ENCODE measurements at regions not wholly inside any gene's neighbourhood (a gene's known extent, or its start where the extent isn't known, plus 50 kb on each side); places are given as distances from the start of the nearest gene placed in this dataset.
"Not testable (repeated sequence)": the region's sequence is repeated elsewhere in the genome, so short reads cannot be mapped to it uniquely, and the experiment has no call there.

GRCh38 chr21:24428591-24429199 is 1178.6 kb downstream of the MRPL39 start:
- H3K36me3 ChIP-seq (ENCODE audit: low read depth) = no peaks in the 10 kb centered on the region
- H2AFZ ChIP-seq = no peak overlapping the region
- no peaks in the 10 kb centered on the region for H3K9me2 ChIP-seq (ENCODE audit: insufficient read depth)
- H3K27me3 ChIP-seq (replicated peaks; ENCODE audit: insufficient read depth) = no peaks in the 10 kb centered on the region
- in situ Hi-C loops (cut with MboI) = no loop called here
- no peak overlapping the region for H3K9ac ChIP-seq
- no peak for TF ChIP-seq EZH2phosphoT487 (IDR thresholded peaks at IDR 0.05; ENCODE audit: insufficient read depth, low read depth)
- TF ChIP-seq EZH2 (IDR thresholded peaks at IDR 0.05; ENCODE audit: insufficient read depth, poor library complexity, severe bottlenecking) = no peak
- H3K4me1 ChIP-seq (ENCODE audit: insufficient read depth) = no peaks in the 10 kb centered on the region
- H3K27ac ChIP-seq = no peak overlapping the region
- H3K79me2 ChIP-seq (ENCODE audit: insufficient read depth) = no peaks in the 10 kb centered on the region
- no peak overlapping the region for H3K4me2 ChIP-seq (ENCODE audit: unreplicated experiment)
- no peaks in the 10 kb centered on the region for H3K9me3 ChIP-seq (ENCODE audit: low read depth)
- no peaks in the 10 kb centered on the region for H4K20me1 ChIP-seq (ENCODE audit: insufficient read depth)
- H3K4me3 ChIP-seq = no peak overlapping the region
- H3F3A ChIP-seq (ENCODE audit: insufficient read depth) = no peaks in the 10 kb centered on the region
- WGBS, 2 experiments (ENCODE audit: low coverage in 1 of 2, low lambda C conversion rate in 2 of 2, missing lambda C conversion rate in 2 of 2) = 18 to 22% methylated on average over 8 of the region's 8 CpGs
- no peak for DNase-seq

DNA sequence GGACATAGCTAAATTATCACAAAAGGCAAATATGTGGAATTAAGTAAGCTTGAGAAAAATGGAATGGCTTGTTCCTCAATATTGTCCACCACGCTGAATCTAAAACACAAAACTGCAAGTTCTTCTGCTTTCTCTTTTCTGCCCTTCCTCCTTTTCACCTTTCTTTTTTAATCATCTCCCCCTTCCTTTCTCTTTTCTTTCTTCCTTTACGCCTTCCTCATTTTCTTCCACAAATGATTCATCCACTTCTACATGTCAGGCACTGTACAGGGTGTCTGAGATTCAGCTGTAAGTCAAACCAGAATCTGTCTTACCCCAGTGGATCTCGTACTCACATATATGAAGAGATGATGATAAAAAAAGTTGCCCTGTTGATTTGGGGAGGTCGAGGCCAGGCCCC is 1182.5 kb downstream of the MRPL39 start:
- H3K4me1 ChIP-seq (ENCODE audit: insufficient read depth) = no peaks in the 10 kb centered on the region

GRCh38 chr21:24423546-24423945 is 1183.7 kb downstream of the MRPL39 start:
- H3F3A ChIP-seq (ENCODE audit: insufficient read depth) = no peaks in the 10 kb centered on the region

More for the DNA sequence above, 1182.5 kb downstream of the MRPL39 start:
- no peak overlapping the region for H3K4me2 ChIP-seq (ENCODE audit: unreplicated experiment)
- no peaks in the 10 kb centered on the region for H3K79me2 ChIP-seq (ENCODE audit: insufficient read depth)
- no peak overlapping the region for H2AFZ ChIP-seq
- H3K9me2 ChIP-seq (ENCODE audit: insufficient read depth) = no peaks in the 10 kb centered on the region
- H3K27me3 ChIP-seq (replicated peaks; ENCODE audit: insufficient read depth) = no peaks in the 10 kb centered on the region
- H3K9me3 ChIP-seq (ENCODE audit: low read depth) = no peaks in the 10 kb centered on the region
- in situ Hi-C loops (cut with MboI) = no loop called here
- no peak overlapping the region for H3K27ac ChIP-seq
- H3K36me3 ChIP-seq (ENCODE audit: low read depth) = no peaks in the 10 kb centered on the region
- H3K4me3 ChIP-seq = no peak overlapping the region
- DNase-seq = no peak
- 19 to 25% methylated on average over 4 of the region's 4 CpGs for WGBS, 2 experiments (ENCODE audit: low coverage in 1 of 2, low lambda C conversion rate in 2 of 2, missing lambda C conversion rate in 2 of 2)
- TF ChIP-seq EZH2phosphoT487 (IDR thresholded peaks at IDR 0.05; ENCODE audit: insufficient read depth, low read depth) = no peak
- TF ChIP-seq EZH2 (IDR thresholded peaks at IDR 0.05; ENCODE audit: insufficient read depth, poor library complexity, severe bottlenecking) = no peak
- no peaks in the 10 kb centered on the region for H3F3A ChIP-seq (ENCODE audit: insufficient read depth)
- no peaks in the 10 kb centered on the region for H4K20me1 ChIP-seq (ENCODE audit: insufficient read depth)
- H3K9ac ChIP-seq = no peak overlapping the region

GRCh38 chr21:24420689-24421088 is 1186.6 kb downstream of the MRPL39 start:
- TF ChIP-seq EZH2phosphoT487 (IDR thresholded peaks at IDR 0.05; ENCODE audit: insufficient read depth, low read depth) = no peak
- no peak for TF ChIP-seq EZH2 (IDR thresholded peaks at IDR 0.05; ENCODE audit: insufficient read depth, poor library complexity, severe bottlenecking)
- Histone ChIP-seq H3K9me2 (ENCODE audit: insufficient read depth) (no peaks in the 10 kb centered on the region), H2AFZ (no peak overlapping the region), H3K79me2 (ENCODE audit: insufficient read depth) (no peaks in the 10 kb centered on the region), H4K20me1 (ENCODE audit: insufficient read depth) (no peaks in the 10 kb centered on the region), H3K36me3 (ENCODE audit: low read depth) (no peaks in the 10 kb centered on the region), H3K27me3 (replicated peaks; ENCODE audit: insufficient read depth) (no peaks in the 10 kb centered on the region), H3K4me2 (ENCODE audit: unreplicated experiment) (no peak overlapping the region), H3F3A (ENCODE audit: insufficient read depth) (no peaks in the 10 kb centered on the region), H3K4me3 (no peak overlapping the region), H3K9me3 (ENCODE audit: low read depth) (no peaks in the 10 kb centered on the region), H3K4me1 (ENCODE audit: insufficient read depth) (no peaks in the 10 kb centered on the region), H3K9ac (no peak overlapping the region), H3K27ac (no peak overlapping the region)
- 0% methylated on average over 1 of the region's 1 CpG for WGBS, 2 experiments (ENCODE audit: low coverage in 1 of 2, low lambda C conversion rate in 2 of 2, missing lambda C conversion rate in 2 of 2)
- DNase-seq = no peak
- in situ Hi-C loops (cut with MboI) = no loop called here

More at GRCh38 chr21:24423546-24423945, 1183.7 kb downstream of the MRPL39 start:
- in situ Hi-C loops (cut with MboI) = no loop called here
- DNase-seq = no peak
- Histone ChIP-seq H3K27ac (no peak overlapping the region), H2AFZ (no peak overlapping the region), H3K4me1 (ENCODE audit: insufficient read depth) (no peaks in the 10 kb centered on the region), H3K36me3 (ENCODE audit: low read depth) (no peaks in the 10 kb centered on the region), H3K4me2 (ENCODE audit: unreplicated experiment) (no peak overlapping the region), H3K9ac (no peak overlapping the region), H3K9me2 (ENCODE audit: insufficient read depth) (no peaks in the 10 kb centered on the region), H3K9me3 (ENCODE audit: low read depth) (no peaks in the 10 kb centered on the region), H3K79me2 (ENCODE audit: insufficient read depth) (no peaks in the 10 kb centered on the region), H3K4me3 (no peak overlapping the region), H3K27me3 (replicated peaks; ENCODE audit: insufficient read depth) (no peaks in the 10 kb centered on the region), H4K20me1 (ENCODE audit: insufficient read depth) (no peaks in the 10 kb centered on the region)
- TF ChIP-seq EZH2phosphoT487 (IDR thresholded peaks at IDR 0.05; ENCODE audit: insufficient read depth, low read depth) = no peak
- TF ChIP-seq EZH2 (IDR thresholded peaks at IDR 0.05; ENCODE audit: insufficient read depth, poor library complexity, severe bottlenecking) = no peak

GRCh38 chr21:24419641-24420040 is 1187.6 kb downstream of the MRPL39 start:
- in situ Hi-C loops (cut with MboI); H3F3A ChIP-seq (ENCODE audit: insufficient read depth): not testable (repeated sequence)

More at GRCh38 chr21:24419641-24420040, 1187.6 kb downstream of the MRPL39 start:
- not testable (repeated sequence) for H3K4me1 ChIP-seq (ENCODE audit: insufficient read depth); H3K27me3 ChIP-seq (replicated peaks; ENCODE audit: insufficient read depth); H3K36me3 ChIP-seq (ENCODE audit: low read depth); H3K4me2 ChIP-seq (ENCODE audit: unreplicated experiment); H3K79me2 ChIP-seq (ENCODE audit: insufficient read depth); H3K4me3 ChIP-seq; H2AFZ ChIP-seq; DNase-seq; H3K9me2 ChIP-seq (ENCODE audit: insufficient read depth); H3K27ac ChIP-seq; H4K20me1 ChIP-seq (ENCODE audit: insufficient read depth); H3K9me3 ChIP-seq (ENCODE audit: low read depth); H3K9ac ChIP-seq

Measured in GM23248 (cell line).